ENCODE measurements at regions not wholly inside any gene's neighbourhood (a gene's known extent, or its start where the extent isn't known, plus 50 kb on each side); places are given as distances from the start of the nearest gene placed in this dataset.

- no peak overlapping the region for H2BK120ac ChIP-seq (ENCODE audit: low read depth, low read length, poor library complexity, severe bottlenecking)
- H3K4ac ChIP-seq (ENCODE audit: low read depth, low read length): no peak overlapping the region
- no peaks in the 10 kb centered on the region for H4K20me1 ChIP-seq (ENCODE audit: control insufficient read depth, insufficient read depth, insufficient read length)
- no peak overlapping the region for H4K8ac ChIP-seq (replicated peaks; ENCODE audit: insufficient read length, low read depth, low read length)
- Mint-ChIP-seq H3K27me3 (ENCODE audit: low read depth) (no peaks in the 10 kb centered on the region; the same call in 1 of the 2 replicates), H3K9me3 (no peaks in the 10 kb centered on the region), H3K36me3 (ENCODE audit: insufficient read depth in 1 of 3, low read depth in 3 of 3) (no peaks in the 10 kb centered on the region), H3K4me3 (no peak overlapping the region), H3K27ac (no peak overlapping the region), H3K4me1 (no peaks in the 10 kb centered on the region)
- H3K79me2 ChIP-seq (ENCODE audit: insufficient read depth, low read length): no peaks in the 10 kb centered on the region
- no peak overlapping the region for H2BK12ac ChIP-seq (ENCODE audit: insufficient read length, low read depth, low read length)
- no peak overlapping the region for H2AFZ ChIP-seq (ENCODE audit: low read length)
- no peak overlapping the region for H3K18ac ChIP-seq (ENCODE audit: insufficient read length, low read depth, low read length)
- H4K5ac ChIP-seq (ENCODE audit: insufficient read length, low read depth, low read length): no peak overlapping the region
- H3K79me1 ChIP-seq (ENCODE audit: insufficient read depth, low read depth, low read length, poor library complexity, severe bottlenecking): no peaks in the 10 kb centered on the region
- H2AK5ac ChIP-seq (ENCODE audit: insufficient read length, low read length): no peak overlapping the region
- H4K91ac ChIP-seq (ENCODE audit: insufficient read length, low read depth, low read length): no peak overlapping the region
- no peak for DNase-seq
- no peaks in the 10 kb centered on the region for H3K4me1 ChIP-seq (ENCODE audit: insufficient read depth, low read length)
- H3K4me2 ChIP-seq (ENCODE audit: insufficient read depth, insufficient read length, low read length): no peak overlapping the region
- no peak overlapping the region for H3K9ac ChIP-seq (ENCODE audit: extremely low read depth, insufficient read length, low read length)
- no peak overlapping the region for H2BK15ac ChIP-seq (ENCODE audit: low read depth, low read length)
- no peaks in the 10 kb centered on the region for H3K9me3 ChIP-seq (ENCODE audit: control insufficient read depth, low read depth, low read length)
- H3K23me2 ChIP-seq (ENCODE audit: insufficient read length, low read depth, low read length, poor library complexity, severe bottlenecking): no peaks in the 10 kb centered on the region
- H3K14ac ChIP-seq (ENCODE audit: insufficient read depth, low read length): no peak overlapping the region
- no peak for TF ChIP-seq CTCF (conservative IDR thresholded peaks at IDR 0.05)
- H2BK5ac ChIP-seq (ENCODE audit: insufficient read length, low read length): no peak overlapping the region
- no peak overlapping the region for H3K23ac ChIP-seq (ENCODE audit: insufficient read length, low read depth, low read length)
- no peak overlapping the region for H3T11ph ChIP-seq (ENCODE audit: low read length)
- H2BK20ac ChIP-seq (ENCODE audit: low read depth, low read length, poor library complexity, severe bottlenecking): no peak overlapping the region
- no peak overlapping the region for H3K56ac ChIP-seq (ENCODE audit: insufficient read length, low read depth, low read length)
- H3K27ac ChIP-seq (ENCODE audit: insufficient read length, low read depth, low read length): no peak overlapping the region
- H3K27me3 ChIP-seq (ENCODE audit: insufficient read depth, low read length): no peaks in the 10 kb centered on the region
- WGBS (ENCODE audit: extremely low coverage, insufficient read length, low lambda C conversion rate): no CpG with 5 or more reads among the region's 1 CpG
Observed at GRCh38 chr2:19484736-19485135, 126.3 kb upstream of the OSR1 start.

Measured in H9 (cell line).